WTC11 (cell line): ENCODE measurements at regions not wholly inside any gene's neighbourhood (a gene's known extent, or its start where the extent isn't known, plus 50 kb on each side); places are given as distances from the start of the nearest gene placed in this dataset.

Experiments
- ATAC-seq: fragments of 200-7000 bp; cut with Tn5 transposase; 2 replicates; pipeline ENCODE4 v1.10.0; 2021; ENCODE audit warnings: mild to moderate bottlenecking, moderate library complexity
- CTCF ChIA-PET: fragments of 300-600 bp; sonication (Branson Sonifier 250); formaldehyde crosslinking; loops from one replicate; lab custom pipeline; 2021; ENCODE audit warnings: antibody characterized with exemption; lab: Charles Lee
- POLR2A ChIA-PET: fragments of 350-600 bp; sonication (Branson Sonifier 250); formaldehyde crosslinking; loops from one replicate; lab custom pipeline; 2021; ENCODE audit warnings: antibody characterized with exemption; lab: Charles Lee
- DNase-seq: peaks from one replicate; pipeline ENCODE4 v3.0.0; 2021; ENCODE audit warnings: low spot score
- H3K27ac Mint-ChIP-seq: 2 replicates; pipeline ENCODE4 v1.8.0; 2021; ENCODE audit warnings: mixed read lengths
- H3K27me3 Mint-ChIP-seq: 2 replicates; pipeline ENCODE4 v1.8.0; 2021; ENCODE audit warnings: low read depth, mild to moderate bottlenecking, moderate library complexity, mixed read lengths
- H3K36me3 Mint-ChIP-seq: 2 replicates; pipeline ENCODE4 v1.8.0; 2021; ENCODE audit warnings: mixed read lengths
- H3K4me1 Mint-ChIP-seq: 2 replicates; pipeline ENCODE4 v1.8.0; 2022; ENCODE audit warnings: mixed read lengths
- H3K4me3 Mint-ChIP-seq: 2 replicates; pipeline ENCODE4 v1.8.0; 2021; ENCODE audit warnings: mild to moderate bottlenecking, moderate library complexity, mixed read lengths
- H3K9me3 Mint-ChIP-seq: 2 replicates; pipeline ENCODE4 v1.8.0; 2021; ENCODE audit warnings: mixed read lengths
- ATF2 ChIP-seq: sonication (generic); formaldehyde crosslinking; IDR thresholded peaks from 2 replicates; pipeline ENCODE4 v1.8.1; 2022; ENCODE audit warnings: low read depth, missing genetic modification reagents, borderline replicate concordance
- CDX4 ChIP-seq: fragments of 250-450 bp; sonication (Bioruptor Pico); IDR thresholded peaks from 2 replicates; pipeline ENCODE4 v1.9.0; 2021; ENCODE audit warnings: moderate library complexity, mild to moderate bottlenecking, inconsistent platforms, borderline replicate concordance
- E2F1 ChIP-seq: sonication (generic); formaldehyde crosslinking; IDR thresholded peaks from 2 replicates; pipeline ENCODE4 v1.8.0; 2022; ENCODE audit warnings: mild to moderate bottlenecking, missing genetic modification reagents
- EMX1 ChIP-seq: fragments of 250-450 bp; sonication (Bioruptor Pico); IDR thresholded peaks from 2 replicates; pipeline ENCODE4 v1.8.0; 2021; ENCODE audit warnings: mild to moderate bottlenecking
- ESRRA ChIP-seq: sonication (generic); formaldehyde crosslinking; IDR thresholded peaks from 2 replicates; pipeline ENCODE4 v1.8.1; 2022; ENCODE audit warnings: mild to moderate bottlenecking, missing genetic modification reagents, borderline replicate concordance
- FOXP1 ChIP-seq: sonication (generic); formaldehyde crosslinking; IDR thresholded peaks from 2 replicates; pipeline ENCODE4 v1.8.0; 2022; ENCODE audit warnings: missing genetic modification reagents, mild to moderate bottlenecking, moderate library complexity, borderline replicate concordance
- IRF2 ChIP-seq: sonication (generic); formaldehyde crosslinking; IDR thresholded peaks from 2 replicates; pipeline ENCODE4 v1.8.0; 2022; ENCODE audit warnings: low read depth, missing genetic modification reagents, borderline replicate concordance
- MYBL2 ChIP-seq: sonication (generic); formaldehyde crosslinking; IDR thresholded peaks from 2 replicates; pipeline ENCODE4 v1.8.1; 2023; ENCODE audit warnings: mild to moderate bottlenecking, moderate library complexity, missing genetic modification reagents
- NR2C2 ChIP-seq: sonication (generic); formaldehyde crosslinking; IDR thresholded peaks from 2 replicates; pipeline ENCODE4 v1.8.0; 2022; ENCODE audit warnings: mild to moderate bottlenecking, missing genetic modification reagents
- SP1 ChIP-seq: sonication (generic); formaldehyde crosslinking; conservative IDR thresholded peaks from 2 replicates; pipeline ENCODE4 v1.8.1; 2022; ENCODE audit warnings: missing genetic modification reagents
- ZBTB21 ChIP-seq: sonication (generic); formaldehyde crosslinking; IDR thresholded peaks from 2 replicates; pipeline ENCODE4 v1.8.1; 2023; ENCODE audit warnings: mild to moderate bottlenecking, missing genetic modification reagents, borderline replicate concordance
- ZBTB43 ChIP-seq: sonication (generic); formaldehyde crosslinking; IDR thresholded peaks from 2 replicates; pipeline ENCODE4 v1.8.1; 2023; ENCODE audit warnings: mild to moderate bottlenecking, missing genetic modification reagents
- ZNF138 ChIP-seq: sonication (generic); formaldehyde crosslinking; conservative IDR thresholded peaks from 2 replicates; pipeline ENCODE4 v1.8.1; 2022; ENCODE audit warnings: mild to moderate bottlenecking, moderate library complexity, missing genetic modification reagents
- ZNF219 ChIP-seq: sonication (generic); formaldehyde crosslinking; IDR thresholded peaks from 2 replicates; pipeline ENCODE4 v1.8.0; 2023; ENCODE audit warnings: missing genetic modification reagents, mild to moderate bottlenecking, borderline replicate concordance
- ZNF232 ChIP-seq: sonication (generic); formaldehyde crosslinking; IDR thresholded peaks from 2 replicates; pipeline ENCODE4 v1.8.0; 2022; ENCODE audit warnings: mild to moderate bottlenecking, missing genetic modification reagents
- ZNF423 ChIP-seq: fragments of 250-450 bp; sonication (Bioruptor Pico); IDR thresholded peaks from 2 replicates; pipeline ENCODE4 v2.1.2; 2022; ENCODE audit warnings: mild to moderate bottlenecking, moderate library complexity
- ZNF671 ChIP-seq: fragments of 250-450 bp; sonication (Bioruptor Pico); IDR thresholded peaks from 2 replicates; pipeline ENCODE4 v1.8.0; 2021; ENCODE audit warnings: mild to moderate bottlenecking
- TF ChIP-seq, protein P1 (sequence below): fragments of 200-600 bp; IDR thresholded peaks from 2 replicates; pipeline ENCODE4 v1.8.0; 2022; ENCODE audit warnings: antibody characterized with exemption
- TF ChIP-seq, protein P2 (sequence below): sonication (generic); formaldehyde crosslinking; IDR thresholded peaks from 2 replicates; pipeline ENCODE4 v1.8.1; 2023; ENCODE audit warnings: mild to moderate bottlenecking, missing genetic modification reagents, moderate library complexity
- TF ChIP-seq, protein P3 (sequence below): sonication (generic); formaldehyde crosslinking; IDR thresholded peaks from 2 replicates; pipeline ENCODE4 v1.8.0; 2022; ENCODE audit warnings: mild to moderate bottlenecking, missing genetic modification reagents

DNA sequence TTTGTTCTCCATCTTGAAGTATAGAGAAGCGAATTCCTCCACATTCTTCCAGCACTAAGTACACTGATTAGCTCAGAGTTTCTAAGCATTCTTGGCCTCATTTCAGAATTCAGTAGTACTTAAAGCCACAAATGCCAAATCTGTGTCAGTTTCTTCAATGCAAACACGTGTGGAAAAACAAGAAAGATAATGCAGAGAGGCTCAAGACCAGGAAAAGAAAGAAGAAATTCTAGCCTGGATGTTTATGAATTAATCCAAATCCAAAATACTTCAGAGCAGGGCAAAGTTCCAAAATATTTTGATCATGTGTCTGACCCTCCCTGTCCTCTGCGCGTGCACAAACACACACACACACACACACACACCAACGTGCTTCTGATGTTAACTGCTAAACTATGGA is 457.6 kb downstream of the SLCO4C1 start:
- Mint-ChIP-seq H3K27me3 (no peaks in the 10 kb centered on the region), H3K9me3 (no peaks in the 10 kb centered on the region), H3K4me3 (no peak overlapping the region), H3K36me3 (no peaks in the 10 kb centered on the region), H3K4me1 (no peaks in the 10 kb centered on the region), H3K27ac (no peak overlapping the region)
- ChIA-PET CTCF (no interaction called here), POLR2A (no interaction called here)
- DNase-seq, result no peak
- TF ChIP-seq FOXP1 (CRISPR knock-in tag), result no peak
- TF ChIP-seq ATF2 (CRISPR knock-in tag), result no peak
- TF ChIP-seq, protein P1, sequence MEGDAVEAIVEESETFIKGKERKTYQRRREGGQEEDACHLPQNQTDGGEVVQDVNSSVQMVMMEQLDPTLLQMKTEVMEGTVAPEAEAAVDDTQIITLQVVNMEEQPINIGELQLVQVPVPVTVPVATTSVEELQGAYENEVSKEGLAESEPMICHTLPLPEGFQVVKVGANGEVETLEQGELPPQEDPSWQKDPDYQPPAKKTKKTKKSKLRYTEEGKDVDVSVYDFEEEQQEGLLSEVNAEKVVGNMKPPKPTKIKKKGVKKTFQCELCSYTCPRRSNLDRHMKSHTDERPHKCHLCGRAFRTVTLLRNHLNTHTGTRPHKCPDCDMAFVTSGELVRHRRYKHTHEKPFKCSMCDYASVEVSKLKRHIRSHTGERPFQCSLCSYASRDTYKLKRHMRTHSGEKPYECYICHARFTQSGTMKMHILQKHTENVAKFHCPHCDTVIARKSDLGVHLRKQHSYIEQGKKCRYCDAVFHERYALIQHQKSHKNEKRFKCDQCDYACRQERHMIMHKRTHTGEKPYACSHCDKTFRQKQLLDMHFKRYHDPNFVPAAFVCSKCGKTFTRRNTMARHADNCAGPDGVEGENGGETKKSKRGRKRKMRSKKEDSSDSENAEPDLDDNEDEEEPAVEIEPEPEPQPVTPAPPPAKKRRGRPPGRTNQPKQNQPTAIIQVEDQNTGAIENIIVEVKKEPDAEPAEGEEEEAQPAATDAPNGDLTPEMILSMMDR, result no peak
- no peak for TF ChIP-seq EMX1 (CRISPR knock-in tag)
- no peak for TF ChIP-seq ESRRA (CRISPR knock-in tag)
- TF ChIP-seq, protein P2, sequence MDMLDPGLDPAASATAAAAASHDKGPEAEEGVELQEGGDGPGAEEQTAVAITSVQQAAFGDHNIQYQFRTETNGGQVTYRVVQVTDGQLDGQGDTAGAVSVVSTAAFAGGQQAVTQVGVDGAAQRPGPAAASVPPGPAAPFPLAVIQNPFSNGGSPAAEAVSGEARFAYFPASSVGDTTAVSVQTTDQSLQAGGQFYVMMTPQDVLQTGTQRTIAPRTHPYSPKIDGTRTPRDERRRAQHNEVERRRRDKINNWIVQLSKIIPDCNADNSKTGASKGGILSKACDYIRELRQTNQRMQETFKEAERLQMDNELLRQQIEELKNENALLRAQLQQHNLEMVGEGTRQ (CRISPR knock-in tag), result no peak
- no peak for TF ChIP-seq ZNF138 (CRISPR knock-in tag)
- ATAC-seq, result no peak

- ATAC-seq (no peak), DNase-seq (no peak)
- ChIA-PET POLR2A (no interaction called here), CTCF (no interaction called here)
- Mint-ChIP-seq H3K27me3 (no peaks in the 10 kb centered on the region), H3K4me1 (no peaks in the 10 kb centered on the region), H3K27ac (no peak overlapping the region), H3K4me3 (no peak overlapping the region), H3K9me3 (peaks cover 21% of the 10 kb centered on the region), H3K36me3 (peaks cover 6% of the 10 kb centered on the region; the same call in 1 of the 2 replicates)
- TF ChIP-seq IRF2 (CRISPR knock-in tag) (no peak), NR2C2 (no peak), ZBTB21 (CRISPR knock-in tag) (no peak)
- TF ChIP-seq, protein P3, sequence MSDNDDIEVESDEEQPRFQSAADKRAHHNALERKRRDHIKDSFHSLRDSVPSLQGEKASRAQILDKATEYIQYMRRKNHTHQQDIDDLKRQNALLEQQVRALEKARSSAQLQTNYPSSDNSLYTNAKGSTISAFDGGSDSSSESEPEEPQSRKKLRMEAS (CRISPR knock-in tag), result no peak
Measured at GRCh38 chr5:101829255-101829654, 466.8 kb downstream of the SLCO4C1 start.

- CTCF ChIA-PET, result no interaction called here
- Mint-ChIP-seq H3K27ac (no peak overlapping the region), H3K4me3 (no peak overlapping the region), H3K4me1 (no peaks in the 10 kb centered on the region), H3K36me3 (no peaks in the 10 kb centered on the region), H3K27me3 (no peaks in the 10 kb centered on the region), H3K9me3 (no peaks in the 10 kb centered on the region)
- no peak for TF ChIP-seq ZNF232
- TF ChIP-seq E2F1 (CRISPR knock-in tag), result no peak
- no peak for DNase-seq
- no peak for ATAC-seq
- POLR2A ChIA-PET, result no interaction called here
Measured at GRCh38 chr5:101811466-101811865, 484.6 kb downstream of the SLCO4C1 start.

- ChIA-PET CTCF (no interaction called here), POLR2A (no interaction called here)
- no peaks in the 10 kb centered on the region for H3K27me3 Mint-ChIP-seq
- DNase-seq (no peak), ATAC-seq (no peak)
- no peaks in the 10 kb centered on the region for H3K4me1 Mint-ChIP-seq
- no peak overlapping the region for H3K4me3 Mint-ChIP-seq
- no peaks in the 10 kb centered on the region for H3K9me3 Mint-ChIP-seq
- no peaks in the 10 kb centered on the region for H3K36me3 Mint-ChIP-seq
- no peak overlapping the region for H3K27ac Mint-ChIP-seq
- TF ChIP-seq ZBTB43 (CRISPR knock-in tag), result no peak
- TF ChIP-seq ZNF219 (CRISPR knock-in tag), result no peak
- TF ChIP-seq ZNF671 (CRISPR knock-in tag), result no peak
- TF ChIP-seq CDX4, result no peak
- TF ChIP-seq EMX1 (CRISPR knock-in tag), result no peak
- no peak for TF ChIP-seq ZNF423 (CRISPR knock-in tag)
- TF ChIP-seq SP1 (CRISPR knock-in tag), result no peak
- TF ChIP-seq MYBL2 (CRISPR knock-in tag), result no peak
Measured at GRCh38 chr5:101806410-101806809, 489.7 kb downstream of the SLCO4C1 start.
